ENCODE measurements at regions not wholly inside any gene's neighbourhood (a gene's known extent, or its start where the extent isn't known, plus 50 kb on each side); places are given as distances from the start of the nearest gene placed in this dataset.

DNA sequence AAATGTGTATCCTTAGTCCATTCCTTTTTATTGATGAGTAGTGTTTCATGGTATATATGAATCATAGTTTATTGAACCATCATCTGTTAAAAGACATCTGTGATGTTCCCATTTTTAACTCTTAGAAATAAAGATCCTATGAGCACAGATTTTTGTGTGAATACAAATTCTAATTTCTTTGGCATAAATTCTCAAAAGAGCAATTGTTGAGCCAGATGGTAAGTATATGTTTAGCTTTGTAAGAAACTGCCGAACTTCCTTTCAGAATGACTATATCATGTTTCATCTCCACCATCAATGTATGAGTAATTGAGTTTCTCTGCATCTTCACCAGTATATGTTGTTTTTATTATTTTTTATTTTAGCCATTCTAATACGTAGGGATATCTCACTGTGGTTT is 526.4 kb downstream of the CDH10 start:
- no peak overlapping the region for H4K8ac ChIP-seq (ENCODE audit: low read depth in 2 of 2, low read length in 2 of 2)
- ATAC-seq (ENCODE audit: low read depth) = no peak
- BruUV-seq (replicated peaks) = no TSS peak
- intact Hi-C loops (cut with micrococcal nuclease) = no loop called here
- no peak for DNase-seq
- no peak overlapping the region for H2BK20ac ChIP-seq (ENCODE audit: low read depth, low read length)
- in situ Hi-C loops (cut with MboI; ENCODE audit: low sequenced_read_pairs) = no loop called here
- H2BK15ac ChIP-seq (ENCODE audit: low read depth, low read length) = no peak overlapping the region
- no peak overlapping the region for H3K4me2 ChIP-seq (ENCODE audit: low read depth, low read length)
- H3K4me3 ChIP-seq (ENCODE audit: insufficient read depth, low read depth, low read length) = no peak overlapping the region
- H3K27me3 ChIP-seq (ENCODE audit: control insufficient read depth, insufficient read depth, low read length) = no peaks in the 10 kb centered on the region
- dilution Hi-C loops (cut with HindIII; ENCODE audit: low sequenced_read_pairs, unreplicated experiment) = no loop called here
- H3K14ac ChIP-seq (replicated peaks; ENCODE audit: low read depth, low read length) = no peak overlapping the region
- no peak overlapping the region for H2AFZ ChIP-seq (replicated peaks; ENCODE audit: low read length, poor library complexity)
- no CpG with 5 or more reads among the region's 2 CpGs for whole genome bisulfite sequencing, 2 experiments (ENCODE audit: extremely low coverage in 2 of 2, insufficient read length in 1 of 2)
- H3K79me1 ChIP-seq (ENCODE audit: low read depth in 1 of 2, low read length in 2 of 2) = no peaks in the 10 kb centered on the region
- no peak overlapping the region for H4K5ac ChIP-seq (ENCODE audit: low read depth, low read length)
- H2BK5ac ChIP-seq (ENCODE audit: low read depth, low read length, poor library complexity, severe bottlenecking) = no peak overlapping the region
- no peaks in the 10 kb centered on the region for H3K36me3 ChIP-seq (ENCODE audit: control insufficient read depth, insufficient read depth, low read length)
- no peak overlapping the region for H3K4ac ChIP-seq (ENCODE audit: low read depth, low read length)
- H4K20me1 ChIP-seq (ENCODE audit: insufficient read depth, low read length) = no peaks in the 10 kb centered on the region
- no peak overlapping the region for H4K91ac ChIP-seq (ENCODE audit: insufficient read depth, low read depth, low read length)
- ChIA-PET POLR2A (ENCODE audit: unreplicated experiment) (no interaction called here), CTCF (no interaction called here)
- no peak overlapping the region for H3K18ac ChIP-seq (ENCODE audit: low read depth, low read length)
- no peak overlapping the region for H3K23ac ChIP-seq (ENCODE audit: low read depth, low read length)
- no peak overlapping the region for H3K9ac ChIP-seq (ENCODE audit: low read depth, low read length)
- TF ChIP-seq RAD21 (IDR thresholded peaks at IDR 0.05; ENCODE audit: low read length) = no peak
- TF ChIP-seq, protein P1, sequence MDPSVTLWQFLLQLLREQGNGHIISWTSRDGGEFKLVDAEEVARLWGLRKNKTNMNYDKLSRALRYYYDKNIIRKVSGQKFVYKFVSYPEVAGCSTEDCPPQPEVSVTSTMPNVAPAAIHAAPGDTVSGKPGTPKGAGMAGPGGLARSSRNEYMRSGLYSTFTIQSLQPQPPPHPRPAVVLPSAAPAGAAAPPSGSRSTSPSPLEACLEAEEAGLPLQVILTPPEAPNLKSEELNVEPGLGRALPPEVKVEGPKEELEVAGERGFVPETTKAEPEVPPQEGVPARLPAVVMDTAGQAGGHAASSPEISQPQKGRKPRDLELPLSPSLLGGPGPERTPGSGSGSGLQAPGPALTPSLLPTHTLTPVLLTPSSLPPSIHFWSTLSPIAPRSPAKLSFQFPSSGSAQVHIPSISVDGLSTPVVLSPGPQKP (IDR thresholded peaks at IDR 0.05; ENCODE audit: borderline replicate concordance, low read depth, low read length) = no peak
- no peak for TF ChIP-seq NFE2L2 (IDR thresholded peaks at IDR 0.05; ENCODE audit: low read depth, low read length)
- no peak for TF ChIP-seq MXI1 (IDR thresholded peaks at IDR 0.05; ENCODE audit: borderline replicate concordance, low read depth, low read length)
- TF ChIP-seq, protein P2, sequence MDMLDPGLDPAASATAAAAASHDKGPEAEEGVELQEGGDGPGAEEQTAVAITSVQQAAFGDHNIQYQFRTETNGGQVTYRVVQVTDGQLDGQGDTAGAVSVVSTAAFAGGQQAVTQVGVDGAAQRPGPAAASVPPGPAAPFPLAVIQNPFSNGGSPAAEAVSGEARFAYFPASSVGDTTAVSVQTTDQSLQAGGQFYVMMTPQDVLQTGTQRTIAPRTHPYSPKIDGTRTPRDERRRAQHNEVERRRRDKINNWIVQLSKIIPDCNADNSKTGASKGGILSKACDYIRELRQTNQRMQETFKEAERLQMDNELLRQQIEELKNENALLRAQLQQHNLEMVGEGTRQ (IDR thresholded peaks at IDR 0.05; ENCODE audit: low read depth, low read length) = no peak
- no peak for TF ChIP-seq POLR2A (IDR thresholded peaks at IDR 0.05; ENCODE audit: low read depth, low read length)
- TF ChIP-seq MAFK (IDR thresholded peaks at IDR 0.05; ENCODE audit: low read depth, low read length) = no peak
- TF ChIP-seq CHD1 (IDR thresholded peaks at IDR 0.05; ENCODE audit: low read depth, low read length) = no peak
- TF ChIP-seq BHLHE40 (IDR thresholded peaks at IDR 0.05; ENCODE audit: low read depth, low read length) = no peak
- no peak for TF ChIP-seq FOS (IDR thresholded peaks at IDR 0.05; ENCODE audit: low read depth, low read length)
- TF ChIP-seq, protein P3, sequence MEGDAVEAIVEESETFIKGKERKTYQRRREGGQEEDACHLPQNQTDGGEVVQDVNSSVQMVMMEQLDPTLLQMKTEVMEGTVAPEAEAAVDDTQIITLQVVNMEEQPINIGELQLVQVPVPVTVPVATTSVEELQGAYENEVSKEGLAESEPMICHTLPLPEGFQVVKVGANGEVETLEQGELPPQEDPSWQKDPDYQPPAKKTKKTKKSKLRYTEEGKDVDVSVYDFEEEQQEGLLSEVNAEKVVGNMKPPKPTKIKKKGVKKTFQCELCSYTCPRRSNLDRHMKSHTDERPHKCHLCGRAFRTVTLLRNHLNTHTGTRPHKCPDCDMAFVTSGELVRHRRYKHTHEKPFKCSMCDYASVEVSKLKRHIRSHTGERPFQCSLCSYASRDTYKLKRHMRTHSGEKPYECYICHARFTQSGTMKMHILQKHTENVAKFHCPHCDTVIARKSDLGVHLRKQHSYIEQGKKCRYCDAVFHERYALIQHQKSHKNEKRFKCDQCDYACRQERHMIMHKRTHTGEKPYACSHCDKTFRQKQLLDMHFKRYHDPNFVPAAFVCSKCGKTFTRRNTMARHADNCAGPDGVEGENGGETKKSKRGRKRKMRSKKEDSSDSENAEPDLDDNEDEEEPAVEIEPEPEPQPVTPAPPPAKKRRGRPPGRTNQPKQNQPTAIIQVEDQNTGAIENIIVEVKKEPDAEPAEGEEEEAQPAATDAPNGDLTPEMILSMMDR (conservative IDR thresholded peaks at IDR 0.05; ENCODE audit: low read depth, low read length) = no peak
- no peak for TF ChIP-seq SMC3 (IDR thresholded peaks at IDR 0.05; ENCODE audit: low read depth, low read length)
- no peak for TF ChIP-seq CEBPB (IDR thresholded peaks at IDR 0.05; ENCODE audit: low read depth, low read length)
- no peak for TF ChIP-seq RFX5 (IDR thresholded peaks at IDR 0.05; ENCODE audit: low read depth, low read length)
- TF ChIP-seq RCOR1 (IDR thresholded peaks at IDR 0.05; ENCODE audit: insufficient replicate concordance, low read length) = no peak
- TF ChIP-seq MAZ (IDR thresholded peaks at IDR 0.05; ENCODE audit: borderline replicate concordance, low read depth, low read length) = no peak
- no peak overlapping the region for H2AK9ac ChIP-seq (replicated peaks; ENCODE audit: low read depth, low read length, poor library complexity)
- H2AK5ac ChIP-seq (ENCODE audit: low read depth, low read length) = no peak overlapping the region
- H3K9me1 ChIP-seq (ENCODE audit: insufficient read depth, low read length) = no peaks in the 10 kb centered on the region
- H3K27ac ChIP-seq (ENCODE audit: insufficient read depth, low read length) = no peak overlapping the region
- no peaks in the 10 kb centered on the region for H3K4me1 ChIP-seq (ENCODE audit: control insufficient read depth, insufficient read depth, low read length)
- H3K56ac ChIP-seq (ENCODE audit: extremely low read depth, insufficient read depth, low read length) = no peak overlapping the region
- H3K9me3 ChIP-seq (ENCODE audit: control insufficient read depth, insufficient read depth, low read length) = peaks cover 5% of the 10 kb centered on the region
- no peak overlapping the region for H2BK120ac ChIP-seq (ENCODE audit: low read depth, low read length)

Data from IMR-90 (cell line).